CD4-positive, alpha-beta T cell treated with Interleukin-4 for 4 hours (primary cell): ENCODE measurements at regions not wholly inside any gene's neighbourhood (a gene's known extent, or its start where the extent isn't known, plus 50 kb on each side); places are given as distances from the start of the nearest gene placed in this dataset.
"Not testable (repeated sequence)": the region's sequence is repeated elsewhere in the genome, so short reads cannot be mapped to it uniquely, and the experiment has no call there.

Experiments
- DNase-seq: peaks from one replicate; pipeline ENCODE4 v3.0.0-alpha.2; 2020

- no peak for DNase-seq
Measured at GRCh38 chr13:107811233-107812013, 403.9 kb downstream of the LIG4 start.

- DNase-seq = no peak
Measured at GRCh38 chr13:107809125-107809524, 406.2 kb downstream of the LIG4 start.

- no peak for DNase-seq
Measured at GRCh38 chr13:107808389-107808788, 406.9 kb downstream of the LIG4 start.

- no peak for DNase-seq
Measured at GRCh38 chr13:107807306-107808073, 407.8 kb downstream of the LIG4 start.

GRCh38 chr13:107806726-107807125 lies 408.6 kb downstream of the LIG4 start:
- no peak for DNase-seq

- no peak for DNase-seq
Measured at GRCh38 chr13:107803822-107804495, 411.4 kb downstream of the LIG4 start.

- DNase-seq = no peak
Measured at GRCh38 chr13:107801621-107802020, 413.7 kb downstream of the LIG4 start.

GRCh38 chr13:107799001-107799400 lies 416.3 kb downstream of the LIG4 start:
- DNase-seq = no peak

- no peak for DNase-seq
Measured at GRCh38 chr13:107790397-107790796, 424.9 kb downstream of the LIG4 start.

GRCh38 chr13:107788464-107789165 lies 426.7 kb downstream of the LIG4 start:
- no peak for DNase-seq

GRCh38 chr13:107782646-107783045 lies 432.7 kb downstream of the LIG4 start:
- DNase-seq = not testable (repeated sequence)

- DNase-seq = no peak
Measured at GRCh38 chr13:107778094-107778493, 437.2 kb downstream of the LIG4 start.

- no peak for DNase-seq
Measured at GRCh38 chr13:107770541-107770940, 444.8 kb downstream of the LIG4 start.

GRCh38 chr13:107767119-107767518 lies 448.2 kb downstream of the LIG4 start:
- DNase-seq = no peak

- no peak for DNase-seq
Measured at GRCh38 chr13:107765724-107766401, 449.5 kb downstream of the LIG4 start.

GRCh38 chr13:107764046-107764445 lies 451.3 kb downstream of the LIG4 start:
- no peak for DNase-seq

- no peak for DNase-seq
Measured at GRCh38 chr13:107753748-107754147, 461.6 kb downstream of the LIG4 start.

- DNase-seq = no peak
Measured at GRCh38 chr13:107753291-107753690, 462.0 kb downstream of the LIG4 start.

- no peak for DNase-seq
Measured at GRCh38 chr13:107743983-107744382, 471.4 kb downstream of the LIG4 start.

- DNase-seq = no peak
Measured at GRCh38 chr13:107743526-107743925, 471.8 kb downstream of the LIG4 start.

GRCh38 chr13:107743100-107743499 lies 472.2 kb downstream of the LIG4 start:
- no peak for DNase-seq

GRCh38 chr13:107742544-107742943 lies 472.8 kb downstream of the LIG4 start:
- no peak for DNase-seq
